ENCODE measurements at regions not wholly inside any gene's neighbourhood (a gene's known extent, or its start where the extent isn't known, plus 50 kb on each side); places are given as distances from the start of the nearest gene placed in this dataset.

DNA sequence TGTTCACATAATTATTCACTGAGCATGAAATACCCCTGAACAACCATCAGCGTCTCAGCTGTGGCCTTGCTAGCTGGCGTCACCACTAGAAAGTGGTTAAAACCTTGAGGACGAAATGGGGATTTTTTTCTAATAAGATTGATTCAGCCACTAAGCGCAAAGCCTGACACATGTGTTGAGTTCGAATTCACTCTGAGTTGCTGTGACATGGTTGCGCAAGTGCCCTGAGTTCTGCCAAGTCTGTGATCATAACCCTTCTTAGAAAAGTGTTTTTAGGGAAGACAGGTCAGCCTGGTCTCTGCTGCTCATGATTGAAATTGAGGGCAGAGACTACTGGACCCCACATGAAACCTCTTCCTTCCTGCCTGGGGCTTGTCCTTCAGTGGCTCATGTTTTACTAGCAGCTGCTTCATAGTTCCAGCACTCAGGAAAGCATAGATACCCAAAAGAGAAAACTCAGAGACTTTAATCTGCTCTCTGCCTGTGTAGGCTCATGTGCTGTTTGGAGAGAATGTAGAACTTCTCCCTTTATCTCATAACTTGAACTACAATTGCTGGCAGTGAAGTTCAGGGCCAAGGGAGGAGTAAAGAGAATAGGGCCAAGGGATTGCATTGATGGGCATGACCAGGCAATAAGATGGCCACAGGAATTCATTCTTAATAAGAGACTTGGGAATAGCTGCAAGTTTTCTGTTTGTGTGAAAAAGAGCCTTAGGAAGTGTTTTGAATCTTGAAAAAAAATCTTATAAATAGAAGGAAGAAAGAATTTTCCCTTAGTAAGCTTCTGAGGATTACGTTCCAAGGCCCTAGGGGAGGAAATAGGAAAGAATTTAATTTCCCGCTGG is 66.8 kb upstream of the CXCL14 start:
- no peak overlapping the region for H3K23ac ChIP-seq (ENCODE audit: insufficient read length)
- no peaks in the 10 kb centered on the region; a peak in 1 of 7 replicates for H3K27me3 ChIP-seq (replicated peaks in 1 of 4; ENCODE audit: control insufficient read depth in 3 of 4, extremely low read depth in 1 of 4, insufficient read depth in 3 of 4, low read length in 3 of 4)
- H3K4ac ChIP-seq (replicated peaks; ENCODE audit: insufficient read length, low read depth, low read length), result no peak overlapping the region
- H3K9ac ChIP-seq (replicated peaks in 1 of 4; ENCODE audit: extremely low read depth in 1 of 4, low read depth in 3 of 4, low read length in 3 of 4), result no peak overlapping the region
- H3K27ac ChIP-seq (ENCODE audit: low read depth, low read length), result no peak overlapping the region
- H3K79me1 ChIP-seq (ENCODE audit: low read depth, low read length), result no peaks in the 10 kb centered on the region
- no peak overlapping the region for H3K56ac ChIP-seq (replicated peaks; ENCODE audit: insufficient read length, low read depth, low read length)
- no peak overlapping the region for H4K5ac ChIP-seq (ENCODE audit: insufficient read length, low read depth, low read length)
- no peak overlapping the region for H2BK12ac ChIP-seq (ENCODE audit: low read depth, low read length)
- H3K23me2 ChIP-seq (ENCODE audit: low read depth, low read length), result no peaks in the 10 kb centered on the region
- no peak overlapping the region for H3K4me2 ChIP-seq (ENCODE audit: insufficient read depth in 1 of 2, low read depth in 2 of 2, low read length in 2 of 2)
- H3K4me3 ChIP-seq (ENCODE audit: extremely low read depth in 1 of 4, insufficient read depth in 2 of 4, low read depth in 3 of 4, low read length in 4 of 4), result no peak overlapping the region
- 89% methylated on average over 8 of the region's 8 CpGs; no CpG with 5 or more reads in 1 of the 2 experiments for WGBS, 2 experiments (ENCODE audit: extremely low coverage in 1 of 2, insufficient coverage in 1 of 2, insufficient read length in 1 of 2, insufficient replicate concordance in 2 of 2, low coverage in 1 of 2, low lambda C conversion rate in 2 of 2, missing lambda C conversion rate in 1 of 2)
- TF ChIP-seq GTF2F1 (IDR thresholded peaks at IDR 0.05; ENCODE audit: borderline replicate concordance, low read depth, low read length), result no peak
- TF ChIP-seq POLR2A (IDR thresholded peaks at IDR 0.05; ENCODE audit: control extremely low read depth in 1 of 2, low read depth in 2 of 2, low read length in 2 of 2), result no peak
- TF ChIP-seq, protein P1, sequence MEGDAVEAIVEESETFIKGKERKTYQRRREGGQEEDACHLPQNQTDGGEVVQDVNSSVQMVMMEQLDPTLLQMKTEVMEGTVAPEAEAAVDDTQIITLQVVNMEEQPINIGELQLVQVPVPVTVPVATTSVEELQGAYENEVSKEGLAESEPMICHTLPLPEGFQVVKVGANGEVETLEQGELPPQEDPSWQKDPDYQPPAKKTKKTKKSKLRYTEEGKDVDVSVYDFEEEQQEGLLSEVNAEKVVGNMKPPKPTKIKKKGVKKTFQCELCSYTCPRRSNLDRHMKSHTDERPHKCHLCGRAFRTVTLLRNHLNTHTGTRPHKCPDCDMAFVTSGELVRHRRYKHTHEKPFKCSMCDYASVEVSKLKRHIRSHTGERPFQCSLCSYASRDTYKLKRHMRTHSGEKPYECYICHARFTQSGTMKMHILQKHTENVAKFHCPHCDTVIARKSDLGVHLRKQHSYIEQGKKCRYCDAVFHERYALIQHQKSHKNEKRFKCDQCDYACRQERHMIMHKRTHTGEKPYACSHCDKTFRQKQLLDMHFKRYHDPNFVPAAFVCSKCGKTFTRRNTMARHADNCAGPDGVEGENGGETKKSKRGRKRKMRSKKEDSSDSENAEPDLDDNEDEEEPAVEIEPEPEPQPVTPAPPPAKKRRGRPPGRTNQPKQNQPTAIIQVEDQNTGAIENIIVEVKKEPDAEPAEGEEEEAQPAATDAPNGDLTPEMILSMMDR (IDR thresholded peaks at IDR 0.05; ENCODE audit: control extremely low read depth in 1 of 3, insufficient read depth in 1 of 3, low read depth in 1 of 3, low read length in 3 of 3), result no peak
- peak; percentile 25; the same call in 1 of the 2 replicates for TF ChIP-seq CEBPB (IDR thresholded peaks at IDR 0.05; ENCODE audit: low read depth, low read length)
- TF ChIP-seq JUND (IDR thresholded peaks at IDR 0.05; ENCODE audit: low read length), result no peak
- TF ChIP-seq SAP30 (IDR thresholded peaks at IDR 0.05; ENCODE audit: insufficient read depth, insufficient replicate concordance, low read length), result no peak
- no peak for TF ChIP-seq RXRA (IDR thresholded peaks at IDR 0.05; ENCODE audit: insufficient read depth, low read depth, low read length)
- TF ChIP-seq ZNF274 (IDR thresholded peaks at IDR 0.05; ENCODE audit: borderline replicate concordance, extremely low read depth, low read length), result no peak
- no peak overlapping the region for H3K18ac ChIP-seq (ENCODE audit: extremely low read depth, low read length)
- no peak overlapping the region for H2BK120ac ChIP-seq (replicated peaks; ENCODE audit: low read depth, low read length)
- no peaks in the 10 kb centered on the region for H3K9me3 ChIP-seq (ENCODE audit: insufficient read depth in 2 of 2, low read depth in 1 of 2, low read length in 1 of 2)
- H4K8ac ChIP-seq (ENCODE audit: extremely low read depth, insufficient read depth, low read length), result no peak overlapping the region
- H2BK20ac ChIP-seq (ENCODE audit: low read length), result no peak overlapping the region
- no peak overlapping the region for H2AK5ac ChIP-seq (ENCODE audit: low read depth, low read length)
- no peak overlapping the region for H2AFZ ChIP-seq (ENCODE audit: low read length)
- FAIRE-seq (no peak), DNase-seq (ENCODE audit: low read depth in 1 of 2, low spot score in 2 of 2) (no peak)
- H2BK15ac ChIP-seq (ENCODE audit: low read length), result no peak overlapping the region
- H4K91ac ChIP-seq (replicated peaks; ENCODE audit: insufficient read length, low read length), result no peak overlapping the region
- no peak overlapping the region for H2BK5ac ChIP-seq (ENCODE audit: low read depth, low read length)
- no peaks in the 10 kb centered on the region for H4K20me1 ChIP-seq (replicated peaks in 1 of 2; ENCODE audit: control insufficient read depth in 1 of 2, insufficient read depth in 2 of 2, low read length in 2 of 2)
- CTCF ChIA-PET (ENCODE audit: partially characterized antibody), result interaction anchor here (0.6 to 1.3 kb wide), 3 partner anchors 93 to 187 kb away, joined by 3 read pairs; no protein-coding TSS in a partner anchor
- no peaks in the 10 kb centered on the region for H3K4me1 ChIP-seq (replicated peaks in 1 of 4; ENCODE audit: control insufficient read depth in 3 of 4, insufficient read depth in 4 of 4, low read length in 3 of 4)
- no peaks in the 10 kb centered on the region for H3K36me3 ChIP-seq (ENCODE audit: control insufficient read depth in 2 of 4, insufficient read depth in 4 of 4, low read length in 3 of 4)
- H3K79me2 ChIP-seq (ENCODE audit: control insufficient read depth in 1 of 2, insufficient read depth in 2 of 2, low read length in 2 of 2), result no peaks in the 10 kb centered on the region
- H3K14ac ChIP-seq (ENCODE audit: insufficient read length), result no peak overlapping the region
- POLR2A ChIA-PET (ENCODE audit: partially characterized antibody), result no interaction called here

Measured in H1 (cell line).